GM18867 (cell line): ENCODE measurements at regions not wholly inside any gene's neighbourhood (a gene's known extent, or its start where the extent isn't known, plus 50 kb on each side); places are given as distances from the start of the nearest gene placed in this dataset.
"Not testable (repeated sequence)": the region's sequence is repeated elsewhere in the genome, so short reads cannot be mapped to it uniquely, and the experiment has no call there.

Source experiments
- ATAC-seq: cut with Tn5 transposase; IDR thresholded peaks from one replicate; pipeline ENCODE4 v1.9.1; 2021; ENCODE audit warnings: mild to moderate bottlenecking, moderate library complexity; ENCODE audit not compliant: unreplicated experiment

GRCh38 chr18:75694292-75694691, 266.8 kb upstream of the SMIM21 start:
- no peak for ATAC-seq

GRCh38 chr18:75691483-75691882, 264.0 kb upstream of the SMIM21 start:
- no peak for ATAC-seq

- ATAC-seq: not testable (repeated sequence)
These were observed 262.8 kb upstream of the SMIM21 start for GRCh38 chr18:75690283-75690682.

GRCh38 chr18:75687626-75688025, 260.1 kb upstream of the SMIM21 start:
- no peak for ATAC-seq

- no peak for ATAC-seq
These were observed 255.9 kb upstream of the SMIM21 start for GRCh38 chr18:75683426-75683825.

- ATAC-seq: no peak
These were observed 254.1 kb upstream of the SMIM21 start for GRCh38 chr18:75681538-75682115.

GRCh38 chr18:75679331-75679730, 251.8 kb upstream of the SMIM21 start:
- ATAC-seq: no peak

GRCh38 chr18:75678627-75679026, 251.1 kb upstream of the SMIM21 start:
- ATAC-seq: no peak

- ATAC-seq: no peak
These were observed 250.4 kb upstream of the SMIM21 start for GRCh38 chr18:75677696-75678455.

- ATAC-seq: no peak
These were observed 233.4 kb upstream of the SMIM21 start for GRCh38 chr18:75660932-75661331.

GRCh38 chr18:75659535-75660023, 232.1 kb upstream of the SMIM21 start:
- ATAC-seq: no peak

- ATAC-seq: no peak
These were observed 230.8 kb upstream of the SMIM21 start for GRCh38 chr18:75658330-75658729.

GRCh38 chr18:75656563-75657247, 229.2 kb upstream of the SMIM21 start:
- no peak for ATAC-seq

GRCh38 chr18:75656035-75656434, 228.5 kb upstream of the SMIM21 start:
- no peak for ATAC-seq

- no peak for ATAC-seq
These were observed 227.6 kb upstream of the SMIM21 start for GRCh38 chr18:75654851-75655751.

GRCh38 chr18:75654386-75654785, 226.9 kb upstream of the SMIM21 start:
- no peak for ATAC-seq

GRCh38 chr18:75652528-75652927, 225.0 kb upstream of the SMIM21 start:
- no peak for ATAC-seq

GRCh38 chr18:75644871-75645270, 217.4 kb upstream of the SMIM21 start:
- ATAC-seq: no peak

- no peak for ATAC-seq
These were observed 215.6 kb upstream of the SMIM21 start for GRCh38 chr18:75643083-75643482.

GRCh38 chr18:75639472-75639831, 211.9 kb upstream of the SMIM21 start:
- no peak for ATAC-seq
